Activated CD8-positive, alpha-beta T cell treated with anti-CD3 and anti-CD28 coated beads, Interleukin-2, amount 10 ng/mL, durations not matched to agents 7 days and 5 days (primary cell): ENCODE measurements at regions not wholly inside any gene's neighbourhood (a gene's known extent, or its start where the extent isn't known, plus 50 kb on each side); places are given as distances from the start of the nearest gene placed in this dataset.

Source experiments
- ATAC-seq: fragments of 150-1000 bp; cut with Tn5 transposase; one replicate; pipeline ENCODE4 v1.10.0; 2021; ENCODE audit warnings: moderate library complexity
- CTCF ChIA-PET: fragments of 350-600 bp; sonication (Branson Sonifier 250); formaldehyde crosslinking; loops from one replicate; lab custom pipeline; 2021; ENCODE audit warnings: antibody characterized with exemption; lab: Charles Lee
- POLR2A ChIA-PET: fragments of 350-600 bp; sonication (Branson Sonifier 250); formaldehyde crosslinking; loops from one replicate; lab custom pipeline; 2021; ENCODE audit warnings: antibody characterized with exemption; lab: Charles Lee
- DNase-seq: peaks from one replicate; pipeline ENCODE4 v3.0.0-alpha.2; 2020
- H3K27ac Mint-ChIP-seq: one replicate; pipeline ENCODE4 v1.8.0; 2021; ENCODE audit warnings: mild to moderate bottlenecking, mixed read lengths
- H3K27me3 Mint-ChIP-seq: one replicate; pipeline ENCODE4 v1.8.0; 2021; ENCODE audit warnings: low read depth, mixed read lengths
- H3K36me3 Mint-ChIP-seq: one replicate; pipeline ENCODE4 v1.8.0; 2021; ENCODE audit warnings: low read depth, mixed read lengths
- H3K4me1 Mint-ChIP-seq: one replicate; pipeline ENCODE4 v1.8.0; 2021; ENCODE audit warnings: low read depth, mixed read lengths
- H3K4me3 Mint-ChIP-seq: one replicate; pipeline ENCODE4 v1.8.0; 2021; ENCODE audit warnings: mild to moderate bottlenecking, mixed read lengths
- H3K9me3 Mint-ChIP-seq: one replicate; pipeline ENCODE4 v1.8.0; 2022; ENCODE audit warnings: mixed read lengths; ENCODE audit not compliant: insufficient read depth

DNA sequence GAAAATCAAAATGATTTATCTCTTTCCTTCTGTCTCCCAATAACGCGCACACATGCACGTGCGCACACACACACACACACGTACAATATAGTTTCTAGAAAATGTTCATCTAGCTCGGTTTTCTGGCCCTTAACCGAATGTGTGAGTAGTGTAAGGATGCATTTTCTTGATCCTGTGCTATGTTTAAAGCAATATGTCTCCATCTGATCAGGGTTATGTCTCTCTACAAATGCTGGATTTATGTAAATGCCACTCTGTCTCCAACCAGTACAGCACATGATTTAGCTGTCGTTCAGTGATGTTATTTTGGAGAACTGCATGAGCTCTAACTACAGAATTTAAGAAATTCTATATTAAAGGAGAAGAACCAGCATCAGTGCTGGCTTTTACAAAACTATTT is 198.0 kb downstream of the TJP1 start:
- H3K4me3 Mint-ChIP-seq = no peak overlapping the region
- ATAC-seq (no peak), DNase-seq (no peak)
- H3K27me3 Mint-ChIP-seq = no peaks in the 10 kb centered on the region
- no peaks in the 10 kb centered on the region for H3K9me3 Mint-ChIP-seq
- ChIA-PET POLR2A (no interaction called here), CTCF (no interaction called here)
- no peaks in the 10 kb centered on the region for H3K4me1 Mint-ChIP-seq
- no peaks in the 10 kb centered on the region for H3K36me3 Mint-ChIP-seq
- H3K27ac Mint-ChIP-seq = no peak overlapping the region

- Mint-ChIP-seq H3K4me3 (no peak overlapping the region), H3K27ac (no peak overlapping the region), H3K27me3 (no peaks in the 10 kb centered on the region), H3K4me1 (no peaks in the 10 kb centered on the region), H3K36me3 (no peaks in the 10 kb centered on the region), H3K9me3 (no peaks in the 10 kb centered on the region)
- ChIA-PET CTCF (no interaction called here), POLR2A (no interaction called here)
- DNase-seq (no peak), ATAC-seq (no peak)
Observed at GRCh38 chr15:29623116-29623639, 199.1 kb downstream of the TJP1 start.

DNA sequence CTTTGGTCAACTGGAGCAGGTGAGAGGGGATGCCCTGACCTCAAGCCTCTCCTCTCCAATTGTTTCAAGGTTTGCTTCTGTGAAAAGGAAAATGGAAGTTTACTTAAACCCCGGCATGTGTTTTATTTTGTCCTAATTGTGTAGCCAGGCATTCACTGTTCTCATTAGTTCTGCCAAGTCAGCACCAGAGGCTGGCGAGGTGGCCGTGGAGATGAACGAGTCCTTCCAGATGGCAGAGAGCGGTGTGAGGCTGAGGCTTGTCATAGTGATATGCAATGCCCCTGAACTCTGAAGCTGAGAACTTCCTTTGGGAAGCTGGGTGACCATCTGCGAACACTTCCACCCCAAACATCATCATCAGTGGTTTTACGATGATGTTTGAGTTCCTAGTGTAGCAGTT is 199.6 kb downstream of the TJP1 start:
- POLR2A ChIA-PET = no interaction called here
- H3K36me3 Mint-ChIP-seq = no peaks in the 10 kb centered on the region
- H3K9me3 Mint-ChIP-seq = no peaks in the 10 kb centered on the region
- DNase-seq (no peak), ATAC-seq (no peak)
- H3K4me3 Mint-ChIP-seq = no peak overlapping the region
- no peaks in the 10 kb centered on the region for H3K27me3 Mint-ChIP-seq
- no peak overlapping the region for H3K27ac Mint-ChIP-seq
- CTCF ChIA-PET = no interaction called here
- no peaks in the 10 kb centered on the region for H3K4me1 Mint-ChIP-seq

DNA sequence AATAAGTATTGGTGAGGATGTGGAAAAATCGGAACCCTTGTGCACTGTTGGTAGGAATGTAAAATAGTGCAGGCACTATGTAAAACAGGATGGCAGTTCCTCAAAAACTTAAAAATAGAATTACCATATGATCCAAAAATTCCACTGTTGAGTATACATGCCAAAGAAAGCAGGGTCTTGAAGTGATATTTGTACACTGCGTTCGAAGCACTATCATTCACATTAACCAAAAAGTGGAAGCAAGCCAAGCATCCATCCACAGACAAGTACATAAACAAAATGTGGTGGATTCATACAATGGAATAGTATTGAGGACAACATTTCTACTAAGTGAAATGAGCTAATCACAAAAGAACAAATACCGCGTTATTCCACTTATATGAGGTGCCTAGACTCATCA is 200.7 kb downstream of the TJP1 start:
- no peak for DNase-seq
- Mint-ChIP-seq H3K27ac (no peak overlapping the region), H3K4me3 (no peak overlapping the region), H3K36me3 (no peaks in the 10 kb centered on the region), H3K9me3 (no peaks in the 10 kb centered on the region), H3K4me1 (no peaks in the 10 kb centered on the region), H3K27me3 (no peaks in the 10 kb centered on the region)
- POLR2A ChIA-PET = no interaction called here
- CTCF ChIA-PET = no interaction called here
- ATAC-seq = no peak

DNA sequence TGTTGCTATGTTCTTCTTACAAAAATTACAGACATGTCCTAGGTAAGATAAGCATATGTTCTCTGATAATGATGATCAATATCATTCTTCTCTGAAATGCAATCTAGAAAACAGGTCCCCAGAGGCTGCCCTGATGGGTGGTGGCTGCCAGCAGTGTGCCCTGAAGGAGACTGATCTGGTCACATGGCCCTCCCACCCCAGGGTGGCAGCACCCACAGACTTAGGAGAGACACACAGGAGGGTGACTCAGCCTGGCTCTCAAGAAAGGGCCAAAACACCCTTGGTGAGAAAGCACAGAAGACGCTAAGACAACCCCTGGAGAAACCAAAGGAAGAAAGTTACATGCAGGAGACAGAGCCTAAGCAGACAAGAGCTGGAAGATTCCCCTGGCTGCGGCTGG is 203.7 kb downstream of the TJP1 start:
- Mint-ChIP-seq H3K27ac (no peak overlapping the region), H3K27me3 (no peaks in the 10 kb centered on the region), H3K9me3 (no peaks in the 10 kb centered on the region), H3K36me3 (no peaks in the 10 kb centered on the region), H3K4me3 (no peak overlapping the region), H3K4me1 (no peaks in the 10 kb centered on the region)
- no peak for DNase-seq
- ChIA-PET POLR2A (no interaction called here), CTCF (no interaction called here)
- ATAC-seq = no peak

- no peaks in the 10 kb centered on the region for H3K4me1 Mint-ChIP-seq
- ATAC-seq (no peak), DNase-seq (no peak)
- no peaks in the 10 kb centered on the region for H3K9me3 Mint-ChIP-seq
- CTCF ChIA-PET = no interaction called here
- H3K27ac Mint-ChIP-seq = no peak overlapping the region
- no peaks in the 10 kb centered on the region for H3K36me3 Mint-ChIP-seq
- POLR2A ChIA-PET = no interaction called here
- no peak overlapping the region for H3K4me3 Mint-ChIP-seq
- no peaks in the 10 kb centered on the region for H3K27me3 Mint-ChIP-seq
Observed at GRCh38 chr15:29616512-29616911, 205.8 kb downstream of the TJP1 start.

GRCh38 chr15:29615791-29616190 is 206.5 kb downstream of the TJP1 start:
- Mint-ChIP-seq H3K4me3 (no peak overlapping the region), H3K27ac (no peak overlapping the region), H3K36me3 (no peaks in the 10 kb centered on the region), H3K27me3 (no peaks in the 10 kb centered on the region), H3K9me3 (no peaks in the 10 kb centered on the region), H3K4me1 (no peaks in the 10 kb centered on the region)
- ATAC-seq (no peak), DNase-seq (no peak)
- ChIA-PET POLR2A (no interaction called here), CTCF (no interaction called here)

GRCh38 chr15:29613951-29614382 is 208.3 kb downstream of the TJP1 start:
- H3K4me1 Mint-ChIP-seq = no peaks in the 10 kb centered on the region
- no peak for DNase-seq
- no peak overlapping the region for H3K4me3 Mint-ChIP-seq
- ChIA-PET CTCF (no interaction called here), POLR2A (no interaction called here)
- H3K27me3 Mint-ChIP-seq = no peaks in the 10 kb centered on the region
- no peaks in the 10 kb centered on the region for H3K36me3 Mint-ChIP-seq
- H3K27ac Mint-ChIP-seq = no peak overlapping the region
- H3K9me3 Mint-ChIP-seq = no peaks in the 10 kb centered on the region
- no peak for ATAC-seq

DNA sequence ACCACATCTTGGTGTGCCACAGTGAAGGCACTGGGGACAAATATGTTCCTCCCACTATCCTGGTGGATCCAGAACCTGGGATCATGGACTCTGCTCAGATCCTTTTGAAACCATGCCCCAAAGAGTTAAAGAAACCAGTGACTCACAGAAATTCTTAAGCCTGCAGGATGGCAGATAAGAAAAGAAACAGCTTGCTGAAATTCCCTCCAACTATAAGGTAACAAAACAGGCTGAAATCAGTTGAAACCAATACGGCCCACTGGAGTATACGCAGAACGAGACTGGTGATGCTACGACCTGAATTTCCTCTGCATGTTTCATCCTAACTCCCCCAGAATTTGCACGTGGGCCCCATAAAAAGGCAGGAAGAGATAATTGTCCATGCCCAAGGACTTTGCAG is 209.6 kb downstream of the TJP1 start:
- ATAC-seq = no peak
- Mint-ChIP-seq H3K4me3 (no peak overlapping the region), H3K27ac (no peak overlapping the region), H3K4me1 (no peaks in the 10 kb centered on the region), H3K9me3 (no peaks in the 10 kb centered on the region), H3K27me3 (no peaks in the 10 kb centered on the region), H3K36me3 (no peaks in the 10 kb centered on the region)
- POLR2A ChIA-PET = interaction anchor here (0.6 kb wide), 1 partner anchor 65 kb away, joined by 3 read pairs; no protein-coding TSS in a partner anchor
- CTCF ChIA-PET = no interaction called here
- no peak for DNase-seq

DNA sequence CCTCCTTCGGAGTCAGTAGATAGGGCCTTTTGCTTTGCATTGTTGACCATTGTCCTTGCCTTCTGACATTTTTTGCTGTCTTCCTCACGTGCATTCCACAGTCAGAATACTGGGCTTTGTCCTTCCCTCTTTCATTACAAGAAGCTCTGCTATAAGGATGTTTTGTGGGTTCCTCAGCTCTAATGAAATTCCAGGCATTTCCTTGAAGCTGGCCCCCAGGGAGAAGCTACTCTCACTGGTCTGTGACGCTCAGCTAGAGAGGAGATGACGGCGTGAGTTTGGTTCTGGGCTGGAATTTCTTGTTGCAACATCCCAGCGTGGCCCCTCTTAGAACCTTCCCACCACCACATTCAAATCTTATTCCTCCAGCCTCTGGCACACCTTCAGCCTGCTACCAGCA is 210.2 kb downstream of the TJP1 start:
- Mint-ChIP-seq H3K4me1 (no peaks in the 10 kb centered on the region), H3K36me3 (no peaks in the 10 kb centered on the region), H3K9me3 (no peaks in the 10 kb centered on the region), H3K27me3 (no peaks in the 10 kb centered on the region), H3K27ac (no peak overlapping the region), H3K4me3 (no peak overlapping the region)
- no peak for DNase-seq
- ChIA-PET CTCF (no interaction called here), POLR2A (interaction anchor here (0.6 kb wide), 1 partner anchor 66 kb away, joined by 3 read pairs; no protein-coding TSS in a partner anchor)
- ATAC-seq = no peak

DNA sequence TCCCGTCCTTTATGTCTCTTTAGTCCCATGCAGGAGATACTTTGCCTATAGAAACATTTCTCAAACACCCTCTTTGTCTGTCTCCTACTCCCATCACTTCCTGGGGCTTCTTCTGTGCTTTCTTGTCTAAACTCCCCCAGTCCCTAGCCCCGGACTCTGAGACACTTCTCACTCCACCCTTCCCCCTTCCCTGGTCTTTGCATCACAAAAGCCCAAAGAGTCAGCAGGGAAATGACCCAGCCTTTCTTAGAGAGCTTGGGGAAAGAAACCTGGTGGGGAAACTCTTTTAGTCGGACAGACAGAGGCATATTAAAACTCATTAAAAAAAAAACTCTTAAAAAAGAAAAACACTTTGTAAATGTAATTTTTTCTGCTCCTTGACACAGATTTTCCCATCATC is 211.2 kb downstream of the TJP1 start:
- Mint-ChIP-seq H3K36me3 (no peaks in the 10 kb centered on the region), H3K4me3 (no peak overlapping the region), H3K27ac (no peak overlapping the region), H3K4me1 (no peaks in the 10 kb centered on the region), H3K9me3 (no peaks in the 10 kb centered on the region), H3K27me3 (no peaks in the 10 kb centered on the region)
- POLR2A ChIA-PET = no interaction called here
- no peak for ATAC-seq
- CTCF ChIA-PET = no interaction called here
- DNase-seq = no peak

GRCh38 chr15:29601811-29602210 is 220.5 kb downstream of the TJP1 start:
- POLR2A ChIA-PET = no interaction called here
- Mint-ChIP-seq H3K4me1 (no peaks in the 10 kb centered on the region), H3K4me3 (no peak overlapping the region)

GRCh38 chr15:29600262-29600661 is 222.0 kb downstream of the TJP1 start:
- Mint-ChIP-seq H3K36me3 (no peaks in the 10 kb centered on the region), H3K27ac (no peak overlapping the region), H3K27me3 (no peaks in the 10 kb centered on the region), H3K4me3 (no peak overlapping the region), H3K4me1 (no peaks in the 10 kb centered on the region), H3K9me3 (no peaks in the 10 kb centered on the region)
- DNase-seq (no peak), ATAC-seq (no peak)
- POLR2A ChIA-PET = no interaction called here
- CTCF ChIA-PET = no interaction called here

More at GRCh38 chr15:29601811-29602210, 220.5 kb downstream of the TJP1 start:
- DNase-seq = no peak
- Mint-ChIP-seq H3K36me3 (no peaks in the 10 kb centered on the region), H3K27ac (no peak overlapping the region), H3K27me3 (no peaks in the 10 kb centered on the region), H3K9me3 (no peaks in the 10 kb centered on the region)
- no peak for ATAC-seq
- CTCF ChIA-PET = interaction anchor here (0.6 kb wide), 1 partner anchor 26 kb away, joined by 3 read pairs; no protein-coding TSS in a partner anchor
